SK-N-MC (cell line): ENCODE measurements at regions not wholly inside any gene's neighbourhood (a gene's known extent, or its start where the extent isn't known, plus 50 kb on each side); places are given as distances from the start of the nearest gene placed in this dataset.

Experiments
- DNase-seq: peaks from one replicate; pipeline ENCODE4 v3.0.0-alpha.2; 2011; ENCODE audit warnings: low read depth, low spot score
- H3K27ac ChIP-seq: fragments of 200-600 bp; sonication (generic); 2 replicates; pipeline ENCODE4 v1.5.1; 2016; ENCODE audit warnings: mixed run types
- H3K36me3 ChIP-seq: fragments of 200-600 bp; sonication (generic); 2 replicates; pipeline ENCODE4 v1.6.1; 2017; ENCODE audit warnings: antibody characterized with exemption, low read length, mixed read lengths; ENCODE audit not compliant: insufficient read depth
- H3K4me3 ChIP-seq: fragments of 200-600 bp; sonication (generic); 2 replicates; pipeline ENCODE4 v1.5.1; 2016
- H3K9ac ChIP-seq: fragments of 200-600 bp; sonication (generic); 2 replicates; pipeline ENCODE4 v1.8.0; 2017; ENCODE audit warnings: mixed run types, mixed read lengths; ENCODE audit not compliant: insufficient read length
- H3K9me3 ChIP-seq: fragments of 200-600 bp; sonication (generic); 2 replicates; pipeline ENCODE4 v1.6.1; 2017; ENCODE audit warnings: low read depth, mild to moderate bottlenecking, antibody characterized with exemption, low read length, moderate library complexity, mixed read lengths
- EZH2 ChIP-seq: fragments of 200-600 bp; sonication (generic); IDR thresholded peaks from one replicate; pipeline ENCODE4 v1.6.1; 2017; ENCODE audit warnings: antibody characterized with exemption
- FOXP2 ChIP-seq: optimal IDR thresholded peaks from 2 replicates; pipeline ENCODE3; 2011; ENCODE audit warnings: mild to moderate bottlenecking, moderate library complexity; ENCODE audit not compliant: insufficient read depth; ENCODE audit errors: extremely low read length, control extremely low read depth
- POLR2AphosphoS5 ChIP-seq: IDR thresholded peaks from 2 replicates; pipeline ENCODE4 v1.6.1; 2012; ENCODE audit warnings: mild to moderate bottlenecking, low read depth, low read length, borderline replicate concordance

- no peaks in the 10 kb centered on the region for H3K9me3 ChIP-seq
- H3K36me3 ChIP-seq: no peaks in the 10 kb centered on the region
- no peak overlapping the region for H3K9ac ChIP-seq
- 0 out of 2 replicates have a peak overlapping the region, but pooled peaks have one; percentile 89 for H3K27ac ChIP-seq
- TF ChIP-seq EZH2: no peak
- no peak for TF ChIP-seq FOXP2
- TF ChIP-seq POLR2AphosphoS5: no peak
- DNase-seq: no peak
- peak overlapping the region; percentile 90 for H3K4me3 ChIP-seq
Measured at GRCh38 chr7:131111081-131111576, 216.5 kb upstream of the MKLN1 start.

GRCh38 chr7:131111792-131112191 is 215.9 kb upstream of the MKLN1 start:
- no peak for TF ChIP-seq FOXP2
- no peak for TF ChIP-seq EZH2
- no peak for TF ChIP-seq POLR2AphosphoS5
- Histone ChIP-seq H3K27ac (no peak overlapping the region), H3K36me3 (no peaks in the 10 kb centered on the region), H3K9ac (no peak overlapping the region), H3K9me3 (no peaks in the 10 kb centered on the region), H3K4me3 (no peak overlapping the region)
- no peak for DNase-seq

GRCh38 chr7:131112431-131112830 is 215.2 kb upstream of the MKLN1 start:
- H3K9me3 ChIP-seq: no peaks in the 10 kb centered on the region
- no peak for DNase-seq
- no peaks in the 10 kb centered on the region for H3K36me3 ChIP-seq
- H3K27ac ChIP-seq: no peak overlapping the region
- TF ChIP-seq POLR2AphosphoS5 (no peak), FOXP2 (no peak), EZH2 (no peak)
- H3K9ac ChIP-seq: no peak overlapping the region
- H3K4me3 ChIP-seq: no peak overlapping the region

DNA sequence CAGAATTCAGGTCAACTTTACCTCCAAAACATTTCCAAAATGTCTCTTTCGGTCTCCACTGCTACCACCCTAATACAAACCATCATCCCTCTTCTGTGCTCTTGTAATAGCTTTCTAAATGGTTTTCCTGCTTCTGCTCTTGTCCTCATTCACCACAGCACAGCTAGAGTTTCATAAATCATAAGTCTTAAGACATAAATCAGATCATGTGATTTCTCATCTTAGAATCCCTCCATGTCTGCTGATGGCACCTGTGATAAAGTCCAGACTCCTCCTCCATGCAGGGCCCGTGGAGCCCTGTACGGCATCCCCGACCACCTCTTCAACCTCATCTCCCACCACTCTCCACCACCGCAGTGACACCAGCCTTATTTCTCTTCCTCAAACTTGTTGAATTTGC is 212.3 kb upstream of the MKLN1 start:
- H3K36me3 ChIP-seq: no peaks in the 10 kb centered on the region
- no peak for TF ChIP-seq FOXP2
- TF ChIP-seq POLR2AphosphoS5: no peak
- no peak for TF ChIP-seq EZH2
- H3K9ac ChIP-seq: no peak overlapping the region
- H3K27ac ChIP-seq: no peak overlapping the region
- no peaks in the 10 kb centered on the region for H3K9me3 ChIP-seq
- DNase-seq: no peak
- no peak overlapping the region for H3K4me3 ChIP-seq

GRCh38 chr7:131117439-131117838 is 210.2 kb upstream of the MKLN1 start:
- TF ChIP-seq EZH2 (no peak), POLR2AphosphoS5 (no peak), FOXP2 (no peak)

GRCh38 chr7:131119381-131119780 is 208.3 kb upstream of the MKLN1 start:
- Histone ChIP-seq H3K9me3 (no peaks in the 10 kb centered on the region), H3K4me3 (no peak overlapping the region), H3K27ac (no peak overlapping the region), H3K9ac (no peak overlapping the region), H3K36me3 (no peaks in the 10 kb centered on the region)
- no peak for DNase-seq
- TF ChIP-seq FOXP2: no peak
- TF ChIP-seq EZH2: no peak
- no peak for TF ChIP-seq POLR2AphosphoS5

More at GRCh38 chr7:131117439-131117838, 210.2 kb upstream of the MKLN1 start:
- Histone ChIP-seq H3K4me3 (no peak overlapping the region), H3K9me3 (no peaks in the 10 kb centered on the region), H3K27ac (no peak overlapping the region), H3K9ac (no peak overlapping the region), H3K36me3 (no peaks in the 10 kb centered on the region)
- no peak for DNase-seq

DNA sequence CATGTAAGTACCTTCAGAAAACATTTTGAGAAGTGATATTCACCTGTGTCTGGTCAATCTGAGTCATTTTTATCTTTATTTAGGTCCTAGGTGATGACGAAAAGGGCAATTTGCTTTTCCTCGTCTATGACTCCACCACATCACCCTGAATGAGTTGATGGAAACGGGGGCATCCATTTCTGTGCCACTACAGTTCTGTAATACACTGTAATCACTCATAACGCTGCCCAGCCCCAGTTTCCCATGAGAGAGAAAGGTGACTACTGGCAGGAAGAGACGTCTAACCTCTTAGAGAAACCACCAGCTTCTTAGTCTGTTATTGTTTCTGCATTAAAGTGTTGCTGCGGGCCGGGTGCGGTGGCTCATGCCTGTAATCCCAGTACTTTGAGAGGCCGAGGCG is 205.3 kb upstream of the MKLN1 start:
- Histone ChIP-seq H3K9ac (no peak overlapping the region), H3K27ac (no peak overlapping the region), H3K4me3 (no peak overlapping the region), H3K9me3 (no peaks in the 10 kb centered on the region), H3K36me3 (no peaks in the 10 kb centered on the region)
- DNase-seq: no peak
- no peak for TF ChIP-seq POLR2AphosphoS5
- no peak for TF ChIP-seq EZH2
- TF ChIP-seq FOXP2: no peak

GRCh38 chr7:131124001-131124629 is 203.6 kb upstream of the MKLN1 start:
- no peak overlapping the region for H3K27ac ChIP-seq
- H3K4me3 ChIP-seq: no peak overlapping the region
- TF ChIP-seq EZH2 (no peak), POLR2AphosphoS5 (no peak), FOXP2 (no peak)
- H3K9me3 ChIP-seq: no peaks in the 10 kb centered on the region
- no peak for DNase-seq
- no peaks in the 10 kb centered on the region for H3K36me3 ChIP-seq
- H3K9ac ChIP-seq: no peak overlapping the region

DNA sequence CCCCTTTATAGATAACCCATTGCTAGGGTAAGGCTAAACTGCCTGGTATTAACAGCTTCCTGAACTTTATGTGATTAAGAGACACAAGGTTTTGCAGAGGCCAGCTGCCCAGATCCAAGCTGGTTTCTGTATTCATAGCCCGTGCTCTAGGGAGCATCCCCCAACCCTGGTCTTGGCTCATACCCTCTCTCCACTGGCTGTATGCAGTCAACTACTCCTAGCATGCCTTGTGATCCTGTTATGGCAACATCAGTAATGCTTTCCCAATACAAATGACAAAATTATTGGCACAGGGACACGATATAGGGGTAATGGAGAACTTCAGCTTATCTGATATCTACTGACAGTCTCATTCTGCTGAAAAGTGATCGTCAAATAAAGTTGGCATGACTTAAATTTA is 202.8 kb upstream of the MKLN1 start:
- DNase-seq: no peak
- H3K9ac ChIP-seq: no peak overlapping the region
- H3K36me3 ChIP-seq: no peaks in the 10 kb centered on the region
- TF ChIP-seq FOXP2: no peak
- no peak for TF ChIP-seq EZH2
- no peak for TF ChIP-seq POLR2AphosphoS5
- no peak overlapping the region for H3K4me3 ChIP-seq
- H3K9me3 ChIP-seq: no peaks in the 10 kb centered on the region
- H3K27ac ChIP-seq: no peak overlapping the region
